ENCODE measurements at regions not wholly inside any gene's neighbourhood (a gene's known extent, or its start where the extent isn't known, plus 50 kb on each side); places are given as distances from the start of the nearest gene placed in this dataset.

DNA sequence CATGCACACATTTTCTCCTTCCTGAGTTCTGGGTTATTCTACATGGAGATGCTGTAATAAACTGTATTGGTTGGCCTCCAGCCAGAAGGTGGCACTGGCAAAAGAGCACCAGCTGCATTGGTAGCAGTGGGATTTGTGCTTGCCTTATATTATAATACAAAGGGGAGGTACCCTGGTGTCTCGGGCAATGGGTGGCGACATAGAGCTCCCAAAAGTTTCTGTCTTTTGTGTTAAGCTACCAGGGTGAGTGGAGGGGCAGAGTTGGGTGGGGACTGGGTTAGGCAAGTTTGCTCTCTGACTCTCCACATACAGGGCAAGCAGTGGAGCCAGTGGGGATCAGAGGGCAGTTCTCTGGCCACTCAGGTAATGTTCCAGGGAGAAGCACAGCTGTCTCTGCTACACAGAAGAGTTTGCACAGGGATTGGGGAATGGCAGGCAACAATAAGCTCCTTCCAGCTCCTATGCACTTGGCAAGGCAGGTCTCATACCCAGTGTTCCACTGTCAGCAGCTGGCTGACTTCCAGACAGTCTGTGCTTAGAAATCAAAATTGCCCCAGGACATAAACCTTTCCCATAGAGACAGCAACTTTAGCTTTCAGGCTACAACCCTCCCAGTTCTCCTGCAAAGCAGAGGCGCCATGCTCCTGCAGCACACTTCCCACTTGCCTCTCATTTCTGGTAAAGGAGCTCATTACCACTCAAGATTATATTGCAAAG is 463.9 kb upstream of the PCDH7 start:
- TF ChIP-seq, protein P1, sequence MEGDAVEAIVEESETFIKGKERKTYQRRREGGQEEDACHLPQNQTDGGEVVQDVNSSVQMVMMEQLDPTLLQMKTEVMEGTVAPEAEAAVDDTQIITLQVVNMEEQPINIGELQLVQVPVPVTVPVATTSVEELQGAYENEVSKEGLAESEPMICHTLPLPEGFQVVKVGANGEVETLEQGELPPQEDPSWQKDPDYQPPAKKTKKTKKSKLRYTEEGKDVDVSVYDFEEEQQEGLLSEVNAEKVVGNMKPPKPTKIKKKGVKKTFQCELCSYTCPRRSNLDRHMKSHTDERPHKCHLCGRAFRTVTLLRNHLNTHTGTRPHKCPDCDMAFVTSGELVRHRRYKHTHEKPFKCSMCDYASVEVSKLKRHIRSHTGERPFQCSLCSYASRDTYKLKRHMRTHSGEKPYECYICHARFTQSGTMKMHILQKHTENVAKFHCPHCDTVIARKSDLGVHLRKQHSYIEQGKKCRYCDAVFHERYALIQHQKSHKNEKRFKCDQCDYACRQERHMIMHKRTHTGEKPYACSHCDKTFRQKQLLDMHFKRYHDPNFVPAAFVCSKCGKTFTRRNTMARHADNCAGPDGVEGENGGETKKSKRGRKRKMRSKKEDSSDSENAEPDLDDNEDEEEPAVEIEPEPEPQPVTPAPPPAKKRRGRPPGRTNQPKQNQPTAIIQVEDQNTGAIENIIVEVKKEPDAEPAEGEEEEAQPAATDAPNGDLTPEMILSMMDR (IDR thresholded peaks at IDR 0.05; ENCODE audit: low read length, missing control alignments): no peak
- DNase-seq (ENCODE audit: low read depth): no peak
- no peak overlapping the region for H3K4me3 ChIP-seq (replicated peaks; ENCODE audit: low read depth, low read length)

DNA sequence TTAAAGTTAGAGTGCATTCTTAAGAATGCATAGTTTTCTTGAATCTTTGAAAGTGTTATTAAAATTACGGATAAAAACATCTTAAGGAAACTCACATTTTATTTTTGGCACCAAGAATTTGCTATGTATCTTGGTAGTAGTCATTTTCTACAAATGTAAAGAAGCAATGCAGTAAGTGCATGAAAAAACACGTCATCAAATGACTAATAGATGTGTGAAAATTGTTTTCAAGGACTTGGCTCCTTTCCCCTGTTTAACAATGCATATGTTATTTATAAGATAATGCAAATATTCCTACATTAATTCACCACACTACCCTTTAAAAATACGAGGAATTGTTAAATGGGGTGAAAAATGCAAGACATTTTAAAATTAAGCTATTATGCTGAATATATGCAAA is 461.2 kb upstream of the PCDH7 start:
- no peak overlapping the region for H3K4me3 ChIP-seq (replicated peaks; ENCODE audit: low read depth, low read length)
- DNase-seq (ENCODE audit: low read depth): no peak
- TF ChIP-seq, protein P1 (IDR thresholded peaks at IDR 0.05; ENCODE audit: low read length, missing control alignments): no peak

DNA sequence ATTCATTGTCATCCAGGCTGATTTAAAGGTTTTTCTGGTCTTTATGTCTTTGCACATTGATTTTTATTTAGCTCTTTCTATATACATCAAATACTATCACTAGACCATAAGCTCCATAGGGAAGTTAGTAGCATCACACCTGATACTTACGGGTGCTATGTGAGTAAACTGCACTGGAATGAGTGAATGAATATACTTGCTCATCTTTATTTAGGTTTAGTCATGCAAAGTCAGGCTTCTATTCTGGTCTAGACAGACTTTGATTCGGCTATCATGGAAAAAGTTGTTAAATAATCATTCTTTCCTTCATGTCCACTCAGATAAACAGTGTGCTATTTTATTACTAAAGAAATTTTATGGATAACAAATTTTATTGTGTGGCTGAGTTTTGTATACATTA is 457.8 kb upstream of the PCDH7 start:
- H3K4me3 ChIP-seq (replicated peaks; ENCODE audit: low read depth, low read length): no peak overlapping the region
- TF ChIP-seq, protein P1 (IDR thresholded peaks at IDR 0.05; ENCODE audit: low read length, missing control alignments): no peak
- no peak for DNase-seq (ENCODE audit: low read depth)

DNA sequence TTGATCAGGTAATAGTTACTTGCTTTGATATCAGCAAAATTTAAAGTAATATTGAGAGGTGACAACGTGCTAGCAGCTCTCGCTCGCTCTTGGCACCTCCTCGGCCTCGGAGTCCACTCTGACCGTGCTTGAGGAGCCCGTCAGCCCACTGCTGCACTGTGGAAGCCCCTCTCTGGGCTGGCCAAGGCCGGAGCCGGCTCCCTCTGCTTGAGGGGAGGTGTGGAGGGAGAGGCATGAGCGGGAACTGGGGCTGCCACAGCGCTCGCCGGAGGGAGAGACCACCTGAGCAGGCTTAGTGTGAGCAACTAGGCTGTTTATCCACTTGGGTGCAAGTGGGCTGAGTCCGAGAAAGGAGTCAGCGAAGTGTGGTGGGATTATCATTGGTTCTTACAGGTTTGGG is 455.7 kb upstream of the PCDH7 start:
- DNase-seq (ENCODE audit: low read depth): no peak
- no peak overlapping the region for H3K4me3 ChIP-seq (replicated peaks; ENCODE audit: low read depth, low read length)
- TF ChIP-seq, protein P1 (IDR thresholded peaks at IDR 0.05; ENCODE audit: low read length, missing control alignments): no peak

GRCh38 chr4:30265716-30266115 is 454.5 kb upstream of the PCDH7 start:
- DNase-seq (ENCODE audit: low read depth): peak; percentile 6

GRCh38 chr4:30268370-30268769 is 451.8 kb upstream of the PCDH7 start:
- no peak for DNase-seq (ENCODE audit: low read depth)
- TF ChIP-seq, protein P1 (IDR thresholded peaks at IDR 0.05; ENCODE audit: low read length, missing control alignments): no peak

More at GRCh38 chr4:30265716-30266115, 454.5 kb upstream of the PCDH7 start:
- TF ChIP-seq, protein P1 (IDR thresholded peaks at IDR 0.05; ENCODE audit: low read length, missing control alignments): no peak
- H3K4me3 ChIP-seq (replicated peaks; ENCODE audit: low read depth, low read length): no peak overlapping the region

DNA sequence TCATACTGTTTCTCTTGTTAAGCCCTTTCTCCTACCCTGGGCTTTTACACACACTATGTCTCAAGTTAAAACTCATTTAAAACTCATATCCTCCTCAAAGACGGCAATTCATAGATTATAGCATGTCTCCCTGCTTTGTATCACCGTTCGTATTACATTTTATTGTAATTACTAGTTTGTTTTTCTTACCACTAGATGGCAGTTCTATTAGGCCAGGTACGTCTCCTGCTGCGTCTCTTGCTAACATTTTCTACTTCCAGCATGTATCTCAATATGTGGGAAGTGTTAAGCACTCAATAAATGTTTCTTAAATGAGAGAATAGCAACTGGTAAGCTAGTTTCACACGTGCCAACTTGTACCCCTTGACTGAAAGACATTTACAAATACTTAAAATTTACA is 450.3 kb upstream of the PCDH7 start:
- DNase-seq (ENCODE audit: low read depth): peak; percentile 8
- no peak overlapping the region for H3K4me3 ChIP-seq (replicated peaks; ENCODE audit: low read depth, low read length)
- TF ChIP-seq, protein P1 (IDR thresholded peaks at IDR 0.05; ENCODE audit: low read length, missing control alignments): peak; percentile 25

More at GRCh38 chr4:30268370-30268769, 451.8 kb upstream of the PCDH7 start:
- H3K4me3 ChIP-seq (replicated peaks; ENCODE audit: low read depth, low read length): no peak overlapping the region
